DOHH2 (cell line): ENCODE measurements at regions not wholly inside any gene's neighbourhood (a gene's known extent, or its start where the extent isn't known, plus 50 kb on each side); places are given as distances from the start of the nearest gene placed in this dataset.

Experiments
- EZH2phosphoT487 ChIP-seq: fragments of 200-600 bp; sonication (generic); IDR thresholded peaks from 2 replicates; pipeline ENCODE4 v1.6.1; 2017; ENCODE audit warnings: borderline replicate concordance, mild to moderate bottlenecking, antibody characterized with exemption, low read length, moderate library complexity, mixed read lengths
- TF ChIP-seq, protein P1 (sequence below): fragments of 200-600 bp; sonication (generic); IDR thresholded peaks from one replicate; pipeline ENCODE4 v1.5.1; 2014; ENCODE audit warnings: antibody characterized with exemption, mild to moderate bottlenecking, low read depth, low read length; ENCODE audit not compliant: poor library complexity, severe bottlenecking

- TF ChIP-seq, protein P1, sequence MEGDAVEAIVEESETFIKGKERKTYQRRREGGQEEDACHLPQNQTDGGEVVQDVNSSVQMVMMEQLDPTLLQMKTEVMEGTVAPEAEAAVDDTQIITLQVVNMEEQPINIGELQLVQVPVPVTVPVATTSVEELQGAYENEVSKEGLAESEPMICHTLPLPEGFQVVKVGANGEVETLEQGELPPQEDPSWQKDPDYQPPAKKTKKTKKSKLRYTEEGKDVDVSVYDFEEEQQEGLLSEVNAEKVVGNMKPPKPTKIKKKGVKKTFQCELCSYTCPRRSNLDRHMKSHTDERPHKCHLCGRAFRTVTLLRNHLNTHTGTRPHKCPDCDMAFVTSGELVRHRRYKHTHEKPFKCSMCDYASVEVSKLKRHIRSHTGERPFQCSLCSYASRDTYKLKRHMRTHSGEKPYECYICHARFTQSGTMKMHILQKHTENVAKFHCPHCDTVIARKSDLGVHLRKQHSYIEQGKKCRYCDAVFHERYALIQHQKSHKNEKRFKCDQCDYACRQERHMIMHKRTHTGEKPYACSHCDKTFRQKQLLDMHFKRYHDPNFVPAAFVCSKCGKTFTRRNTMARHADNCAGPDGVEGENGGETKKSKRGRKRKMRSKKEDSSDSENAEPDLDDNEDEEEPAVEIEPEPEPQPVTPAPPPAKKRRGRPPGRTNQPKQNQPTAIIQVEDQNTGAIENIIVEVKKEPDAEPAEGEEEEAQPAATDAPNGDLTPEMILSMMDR = no peak
- TF ChIP-seq EZH2phosphoT487 = no peak
Observed at GRCh38 chr3:19052874-19053273, 95.4 kb upstream of the KCNH8 start.
